ENCODE measurements at regions not wholly inside any gene's neighbourhood (a gene's known extent, or its start where the extent isn't known, plus 50 kb on each side); places are given as distances from the start of the nearest gene placed in this dataset.
A peak's percentile ranks its signal among the peaks of the same experiment; 100 is the strongest.

GRCh38 chr4:26010304-26010703 is 96.3 kb downstream of the SMIM20 start:
- Histone ChIP-seq H2BK120ac (ENCODE audit: low read depth, low read length) (no peak overlapping the region), H3K27ac (ENCODE audit: low read length, poor library complexity, severe bottlenecking) (no peak overlapping the region), H2AK5ac (ENCODE audit: low read length, severe bottlenecking) (no peak overlapping the region), H2BK12ac (ENCODE audit: low read length in 2 of 2) (no peak overlapping the region), H2AFZ (ENCODE audit: low read depth, low read length) (no peak overlapping the region), H4K8ac (ENCODE audit: low read length) (no peak overlapping the region), H3K4me2 (ENCODE audit: low read length, poor library complexity, severe bottlenecking) (no peak overlapping the region), H3K14ac (ENCODE audit: low read length in 2 of 2) (no peak overlapping the region), H3K36me3 (ENCODE audit: control insufficient read depth in 1 of 2, insufficient read depth in 2 of 2, low read depth in 1 of 2, low read length in 2 of 2) (no peaks in the 10 kb centered on the region), H3K79me1 (replicated peaks; ENCODE audit: low read length, poor library complexity, severe bottlenecking) (no peaks in the 10 kb centered on the region), H3K4ac (ENCODE audit: low read depth in 1 of 2, low read length in 2 of 2) (no peak overlapping the region), H2BK5ac (ENCODE audit: low read depth, low read length, poor library complexity, severe bottlenecking) (no peak overlapping the region), H2BK15ac (ENCODE audit: low read depth, poor library complexity, severe bottlenecking) (no peak overlapping the region), H3K4me1 (ENCODE audit: control insufficient read depth, insufficient read depth, low read depth, low read length) (peaks cover 4% of the 10 kb centered on the region), H3K23ac (ENCODE audit: low read length in 2 of 2) (no peak overlapping the region), H3K18ac (ENCODE audit: low read depth in 1 of 2, low read length in 2 of 2) (no peak overlapping the region), H3K27me3 (ENCODE audit: control insufficient read depth in 1 of 2, insufficient read depth in 1 of 2, low read length in 2 of 2) (peaks cover 0 to 6% of the 10 kb centered on the region in 2 experiments), H3K9me3 (ENCODE audit: control insufficient read depth, low read length) (no peaks in the 10 kb centered on the region), H3K4me3 (ENCODE audit: insufficient read depth in 1 of 2, low read depth in 1 of 2, low read length in 2 of 2) (no peak overlapping the region), H3K9ac (ENCODE audit: low read length) (no peak overlapping the region), H4K91ac (ENCODE audit: low read length) (no peak overlapping the region)
- no CpG with 5 or more reads among the region's 2 CpGs for WGBS
- DNase-seq, result no peak

GRCh38 chr4:26013629-26014028 is 99.6 kb downstream of the SMIM20 start:
- no peaks in the 10 kb centered on the region for H3K36me3 ChIP-seq (ENCODE audit: control insufficient read depth in 1 of 2, insufficient read depth in 2 of 2, low read depth in 1 of 2, low read length in 2 of 2)
- no peak overlapping the region for H4K91ac ChIP-seq (ENCODE audit: low read length)
- no peak for DNase-seq
- peaks cover 7% of the 10 kb centered on the region for H3K4me1 ChIP-seq (ENCODE audit: control insufficient read depth, insufficient read depth, low read depth, low read length)
- no peak overlapping the region for H2AK5ac ChIP-seq (ENCODE audit: low read length, severe bottlenecking)
- peaks cover 0 to 6% of the 10 kb centered on the region in 2 experiments for H3K27me3 ChIP-seq (ENCODE audit: control insufficient read depth in 1 of 2, insufficient read depth in 1 of 2, low read length in 2 of 2)
- no peak overlapping the region for H2BK15ac ChIP-seq (ENCODE audit: low read depth, poor library complexity, severe bottlenecking)
- H3K9me3 ChIP-seq (ENCODE audit: control insufficient read depth, low read length), result no peaks in the 10 kb centered on the region
- H3K4me3 ChIP-seq (ENCODE audit: insufficient read depth in 1 of 2, low read depth in 1 of 2, low read length in 2 of 2), result no peak overlapping the region
- H3K79me1 ChIP-seq (replicated peaks; ENCODE audit: low read length, poor library complexity, severe bottlenecking), result no peaks in the 10 kb centered on the region
- H3K9ac ChIP-seq (ENCODE audit: low read length), result peak overlapping the region; percentile 41
- no peak overlapping the region for H4K8ac ChIP-seq (ENCODE audit: low read length)
- H3K23ac ChIP-seq (ENCODE audit: low read length in 2 of 2), result no peak overlapping the region
- no peak overlapping the region for H3K27ac ChIP-seq (ENCODE audit: low read length, poor library complexity, severe bottlenecking)
- 0% methylated on average over 1 of the region's 2 CpGs for WGBS
- no peak overlapping the region for H3K4ac ChIP-seq (ENCODE audit: low read depth in 1 of 2, low read length in 2 of 2)
- no peak overlapping the region for H2AFZ ChIP-seq (ENCODE audit: low read depth, low read length)
- H2BK12ac ChIP-seq (ENCODE audit: low read length in 2 of 2), result no peak overlapping the region
- H3K4me2 ChIP-seq (ENCODE audit: low read length, poor library complexity, severe bottlenecking), result no peak overlapping the region
- no peak overlapping the region for H3K18ac ChIP-seq (ENCODE audit: low read depth in 1 of 2, low read length in 2 of 2)
- H2BK120ac ChIP-seq (ENCODE audit: low read depth, low read length), result no peak overlapping the region
- H2BK5ac ChIP-seq (ENCODE audit: low read depth, low read length, poor library complexity, severe bottlenecking), result no peak overlapping the region
- no peak overlapping the region for H3K14ac ChIP-seq (ENCODE audit: low read length in 2 of 2)

- Histone ChIP-seq H3K4me1 (ENCODE audit: control insufficient read depth, insufficient read depth, low read depth, low read length) (peaks cover 7% of the 10 kb centered on the region), H2BK120ac (ENCODE audit: low read depth, low read length) (no peak overlapping the region), H3K79me1 (replicated peaks; ENCODE audit: low read length, poor library complexity, severe bottlenecking) (no peaks in the 10 kb centered on the region), H3K14ac (ENCODE audit: low read length in 2 of 2) (no peak overlapping the region), H3K4ac (ENCODE audit: low read depth in 1 of 2, low read length in 2 of 2) (no peak overlapping the region), H2AK5ac (ENCODE audit: low read length, severe bottlenecking) (peak overlapping the region; percentile 26), H3K4me3 (ENCODE audit: insufficient read depth in 1 of 2, low read depth in 1 of 2, low read length in 2 of 2) (no peak overlapping the region), H2BK15ac (ENCODE audit: low read depth, poor library complexity, severe bottlenecking) (no peak overlapping the region), H3K18ac (ENCODE audit: low read depth in 1 of 2, low read length in 2 of 2) (no peak overlapping the region), H2BK12ac (ENCODE audit: low read length in 2 of 2) (no peak overlapping the region), H4K91ac (ENCODE audit: low read length) (no peak overlapping the region), H4K8ac (ENCODE audit: low read length) (no peak overlapping the region), H3K27ac (ENCODE audit: low read length, poor library complexity, severe bottlenecking) (no peak overlapping the region), H3K23ac (ENCODE audit: low read length in 2 of 2) (no peak overlapping the region), H3K4me2 (ENCODE audit: low read length, poor library complexity, severe bottlenecking) (no peak overlapping the region), H3K27me3 (ENCODE audit: control insufficient read depth in 1 of 2, insufficient read depth in 1 of 2, low read length in 2 of 2) (peaks cover 0 to 6% of the 10 kb centered on the region in 2 experiments), H2BK5ac (ENCODE audit: low read depth, low read length, poor library complexity, severe bottlenecking) (no peak overlapping the region), H2AFZ (ENCODE audit: low read depth, low read length) (no peak overlapping the region), H3K9me3 (ENCODE audit: control insufficient read depth, low read length) (no peaks in the 10 kb centered on the region), H3K9ac (ENCODE audit: low read length) (peak overlapping the region; percentile 72), H3K36me3 (ENCODE audit: control insufficient read depth in 1 of 2, insufficient read depth in 2 of 2, low read depth in 1 of 2, low read length in 2 of 2) (no peaks in the 10 kb centered on the region)
- 56% methylated on average over 7 of the region's 7 CpGs for WGBS
- DNase-seq, result peak; percentile 85
Observed at GRCh38 chr4:26015133-26015651, 101.2 kb downstream of the SMIM20 start.

GRCh38 chr4:26015906-26016305 is 101.9 kb downstream of the SMIM20 start:
- peaks cover 0 to 6% of the 10 kb centered on the region in 2 experiments for H3K27me3 ChIP-seq (ENCODE audit: control insufficient read depth in 1 of 2, insufficient read depth in 1 of 2, low read length in 2 of 2)
- H3K79me1 ChIP-seq (replicated peaks; ENCODE audit: low read length, poor library complexity, severe bottlenecking), result no peaks in the 10 kb centered on the region
- no peaks in the 10 kb centered on the region for H3K9me3 ChIP-seq (ENCODE audit: control insufficient read depth, low read length)
- DNase-seq, result no peak
- no peak overlapping the region for H2BK5ac ChIP-seq (ENCODE audit: low read depth, low read length, poor library complexity, severe bottlenecking)
- H2BK15ac ChIP-seq (ENCODE audit: low read depth, poor library complexity, severe bottlenecking), result no peak overlapping the region
- H3K4me1 ChIP-seq (ENCODE audit: control insufficient read depth, insufficient read depth, low read depth, low read length), result peaks cover 10% of the 10 kb centered on the region
- H3K4me3 ChIP-seq (ENCODE audit: insufficient read depth in 1 of 2, low read depth in 1 of 2, low read length in 2 of 2), result no peak overlapping the region
- no peak overlapping the region for H2BK120ac ChIP-seq (ENCODE audit: low read depth, low read length)
- H3K36me3 ChIP-seq (ENCODE audit: control insufficient read depth in 1 of 2, insufficient read depth in 2 of 2, low read depth in 1 of 2, low read length in 2 of 2), result no peaks in the 10 kb centered on the region
- H4K91ac ChIP-seq (ENCODE audit: low read length), result no peak overlapping the region
- no peak overlapping the region for H3K27ac ChIP-seq (ENCODE audit: low read length, poor library complexity, severe bottlenecking)
- H3K18ac ChIP-seq (ENCODE audit: low read depth in 1 of 2, low read length in 2 of 2), result no peak overlapping the region
- no peak overlapping the region for H3K4me2 ChIP-seq (ENCODE audit: low read length, poor library complexity, severe bottlenecking)
- no peak overlapping the region for H4K8ac ChIP-seq (ENCODE audit: low read length)
- no peak overlapping the region for H2AK5ac ChIP-seq (ENCODE audit: low read length, severe bottlenecking)
- H3K4ac ChIP-seq (ENCODE audit: low read depth in 1 of 2, low read length in 2 of 2), result no peak overlapping the region
- no peak overlapping the region for H3K23ac ChIP-seq (ENCODE audit: low read length in 2 of 2)
- 83% methylated on average over 2 of the region's 2 CpGs for WGBS
- no peak overlapping the region for H2AFZ ChIP-seq (ENCODE audit: low read depth, low read length)
- peak overlapping the region; percentile 72 for H3K9ac ChIP-seq (ENCODE audit: low read length)
- H3K14ac ChIP-seq (ENCODE audit: low read length in 2 of 2), result no peak overlapping the region
- no peak overlapping the region for H2BK12ac ChIP-seq (ENCODE audit: low read length in 2 of 2)
